SK-MEL-5 (cell line): ENCODE measurements at regions not wholly inside any gene's neighbourhood (a gene's known extent, or its start where the extent isn't known, plus 50 kb on each side); places are given as distances from the start of the nearest gene placed in this dataset.

Experiments
- DNase-seq: peaks from one replicate; pipeline ENCODE4 v3.0.0-alpha.2; 2016; ENCODE audit warnings: low read depth, low spot score
- in situ Hi-C: cut with HindIII; loops from 2 replicates; pipeline ENCODE4 v1.10.0; 2016; ENCODE audit warnings: low sequenced_read_pairs, high pct_unique_total_duplicates, low pct_unique_long_range_greater_than_20kb

GRCh38 chr15:46701896-46702295 is 1015.4 kb upstream of the SEMA6D start:
- in situ Hi-C loops: no loop called here
- no peak for DNase-seq

GRCh38 chr15:46703020-46703861 is 1014.1 kb upstream of the SEMA6D start:
- in situ Hi-C loops: no loop called here

DNA sequence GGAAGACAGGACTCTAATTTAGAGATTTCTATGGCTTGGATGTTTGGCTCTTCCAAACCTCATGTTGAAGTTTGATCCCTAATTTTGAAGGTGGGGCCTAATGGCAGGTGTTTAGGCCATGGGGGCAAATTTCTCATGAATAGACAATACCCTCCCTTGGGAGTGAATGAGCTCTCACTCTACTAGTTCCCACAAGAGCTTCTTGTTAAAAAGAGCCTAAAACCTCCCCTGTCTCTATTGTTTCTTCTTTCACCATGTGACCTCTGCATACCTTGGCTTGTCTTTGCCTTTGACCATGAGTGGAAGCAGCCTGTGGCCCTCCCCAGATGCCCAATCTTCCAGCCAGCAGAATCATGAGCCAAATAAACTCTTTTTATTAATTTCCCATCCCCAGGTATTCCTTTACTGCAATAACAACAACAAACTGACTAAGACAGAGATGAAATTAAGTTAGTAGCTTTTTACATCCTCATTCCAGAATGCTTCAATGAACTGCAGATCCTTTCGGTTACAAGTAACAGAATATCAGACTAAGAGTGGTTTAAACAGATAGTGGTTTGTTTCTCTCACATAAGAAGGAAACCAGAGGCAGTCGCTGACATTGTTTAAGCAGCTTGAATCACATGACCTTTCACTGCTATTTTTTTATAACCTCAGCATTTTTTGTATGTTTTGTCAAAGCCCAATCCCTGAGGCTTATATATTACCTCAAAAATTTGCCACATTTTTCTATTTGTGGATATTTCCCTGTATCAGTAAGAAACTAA is 1013.3 kb upstream of the SEMA6D start:
- in situ Hi-C loops: no loop called here
- DNase-seq: no peak

More at GRCh38 chr15:46703020-46703861, 1014.1 kb upstream of the SEMA6D start:
- DNase-seq: no peak

- no peak for DNase-seq
Measured at GRCh38 chr15:46707452-46707851, 1009.9 kb upstream of the SEMA6D start.

GRCh38 chr15:46708226-46708625 is 1009.1 kb upstream of the SEMA6D start:
- DNase-seq: no peak

More at GRCh38 chr15:46707452-46707851, 1009.9 kb upstream of the SEMA6D start:
- in situ Hi-C loops: no loop called here

GRCh38 chr15:46709460-46710083 is 1007.7 kb upstream of the SEMA6D start:
- in situ Hi-C loops: no loop called here
- no peak for DNase-seq

More at GRCh38 chr15:46708226-46708625, 1009.1 kb upstream of the SEMA6D start:
- in situ Hi-C loops: no loop called here

DNA sequence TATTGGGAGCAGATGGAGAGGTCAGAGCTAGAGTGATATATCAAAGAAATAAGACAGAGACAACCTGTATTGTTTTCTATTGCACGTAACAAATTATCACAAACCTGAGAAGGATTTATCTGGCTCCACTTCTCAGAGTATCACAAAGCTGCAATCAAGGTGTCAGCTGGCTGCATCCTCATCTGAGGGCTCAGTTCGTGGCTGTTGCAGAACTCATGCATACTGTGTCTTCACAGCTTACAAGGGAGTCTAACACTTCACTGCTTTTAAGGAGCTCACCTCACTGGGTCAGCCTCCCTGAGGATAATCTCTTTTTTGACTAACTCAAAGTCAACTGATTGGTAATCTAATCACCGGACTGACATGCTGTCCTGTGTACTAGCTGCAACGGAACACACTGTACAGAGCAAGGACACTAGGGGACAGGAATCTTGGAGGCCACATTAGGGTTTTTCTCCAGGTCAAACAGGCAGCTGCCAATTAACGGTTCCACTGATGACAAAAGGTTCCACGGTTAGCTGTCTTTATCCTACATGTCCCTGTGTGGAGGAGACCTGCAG is 1006.8 kb upstream of the SEMA6D start:
- in situ Hi-C loops: no loop called here
- no peak for DNase-seq

- in situ Hi-C loops: no loop called here
- DNase-seq: no peak
Measured at GRCh38 chr15:46713045-46713444, 1004.3 kb upstream of the SEMA6D start.

- no peak for DNase-seq
- in situ Hi-C loops: no loop called here
Measured at GRCh38 chr15:46714950-46715349, 1002.4 kb upstream of the SEMA6D start.

- no peak for DNase-seq
- in situ Hi-C loops: no loop called here
Measured at GRCh38 chr15:46723308-46723707, 994.0 kb upstream of the SEMA6D start.

GRCh38 chr15:46732060-46732459 is 985.2 kb upstream of the SEMA6D start:
- DNase-seq: no peak
- in situ Hi-C loops: no loop called here

- DNase-seq: no peak
- in situ Hi-C loops: no loop called here
Measured at GRCh38 chr15:46735115-46735514, 982.2 kb upstream of the SEMA6D start.

DNA sequence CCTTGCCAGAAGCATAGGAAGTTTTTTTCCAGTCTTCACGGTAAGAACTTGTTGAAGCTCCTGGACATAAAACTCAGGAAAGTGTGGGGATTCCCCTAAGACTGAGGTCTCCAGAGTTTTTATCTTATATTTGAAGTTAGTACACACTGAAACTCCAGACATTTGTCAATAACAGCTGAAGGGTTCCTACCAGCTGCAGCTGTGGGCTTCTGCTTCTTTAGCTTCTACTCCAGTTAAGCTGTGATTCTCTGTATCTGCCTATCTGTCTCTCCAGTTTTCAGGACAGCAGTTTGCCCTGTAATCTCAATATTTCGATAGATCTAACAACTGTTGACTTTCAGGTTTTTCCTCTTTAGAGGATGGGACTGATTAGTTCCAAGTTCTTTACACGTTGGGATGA is 966.0 kb upstream of the SEMA6D start:
- DNase-seq: no peak
- in situ Hi-C loops: no loop called here

GRCh38 chr15:46753946-46754345 is 963.4 kb upstream of the SEMA6D start:
- DNase-seq: no peak
- in situ Hi-C loops: no loop called here

DNA sequence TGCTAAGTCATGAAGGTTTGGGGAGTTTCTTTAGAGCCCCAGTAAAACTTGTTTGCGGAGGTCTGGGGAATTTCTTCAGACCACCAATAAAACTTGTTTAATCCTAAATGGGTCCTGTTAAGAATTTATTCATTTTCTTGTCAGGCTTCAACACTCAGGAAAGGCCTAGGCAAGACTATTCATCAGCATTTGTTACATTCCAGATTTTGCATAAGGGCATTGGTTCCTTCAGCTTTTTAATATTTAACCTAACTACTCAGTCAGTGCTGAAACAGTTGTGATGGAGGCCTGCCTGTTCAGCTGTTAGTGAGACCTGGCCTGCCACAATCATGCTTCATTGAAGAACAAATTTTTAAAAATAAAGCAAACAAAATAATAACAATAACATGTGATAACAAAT is 954.2 kb upstream of the SEMA6D start:
- no peak for DNase-seq
- in situ Hi-C loops: no loop called here

DNA sequence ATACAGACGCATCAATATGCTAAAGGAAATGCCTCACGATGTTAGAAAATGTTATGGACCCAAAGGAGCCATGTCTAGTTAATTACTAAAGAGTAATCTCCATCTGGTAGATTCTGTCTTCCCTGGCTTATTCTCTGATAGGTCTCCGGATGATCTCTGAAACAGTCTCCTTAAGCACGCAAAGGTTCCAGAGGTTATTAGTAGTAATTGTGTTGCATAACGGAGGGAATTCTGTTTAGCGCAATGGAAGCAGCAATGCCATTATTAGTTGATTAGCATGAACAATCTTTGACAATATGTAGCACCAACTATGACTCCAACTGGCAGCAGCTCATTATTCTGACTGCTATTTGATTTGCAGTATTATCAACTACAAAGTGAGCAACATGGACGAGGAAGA is 952.5 kb upstream of the SEMA6D start:
- in situ Hi-C loops: no loop called here
- no peak for DNase-seq

DNA sequence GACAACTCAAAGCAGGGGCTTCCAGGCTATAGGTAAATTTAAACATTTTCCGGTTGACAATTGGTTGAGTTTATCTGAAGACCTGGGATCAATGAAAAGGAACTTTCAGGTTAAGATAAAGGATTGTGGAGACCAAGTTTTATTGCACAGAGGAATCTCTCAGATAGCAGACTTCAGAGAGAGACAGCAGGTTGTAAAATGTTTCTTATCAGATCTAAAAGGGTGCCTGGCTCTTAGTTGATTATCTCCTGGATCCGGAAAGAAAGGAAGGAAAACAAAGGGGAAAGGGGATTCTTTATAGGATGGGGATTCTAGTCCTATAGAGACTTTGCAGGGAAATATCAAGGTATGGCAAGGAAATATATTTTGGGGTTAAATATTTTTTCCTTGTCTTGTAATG is 951.3 kb upstream of the SEMA6D start:
- DNase-seq: no peak
- in situ Hi-C loops: no loop called here

- in situ Hi-C loops: no loop called here
- no peak for DNase-seq
Measured at GRCh38 chr15:46768287-46768686, 949.0 kb upstream of the SEMA6D start.
